ENCODE measurements at regions not wholly inside any gene's neighbourhood (a gene's known extent, or its start where the extent isn't known, plus 50 kb on each side); places are given as distances from the start of the nearest gene placed in this dataset.
A peak's percentile ranks its signal among the peaks of the same experiment; 100 is the strongest.

- H2AFZ ChIP-seq (ENCODE audit: low read depth, low read length), result no peak overlapping the region
- H3K36me3 ChIP-seq (ENCODE audit: control insufficient read depth in 2 of 2, extremely low read depth in 1 of 2, insufficient read depth in 2 of 2, low read length in 2 of 2), result no peaks in the 10 kb centered on the region
- no peaks in the 10 kb centered on the region for H3K9me1 ChIP-seq (replicated peaks; ENCODE audit: control insufficient read depth, extremely low read depth, insufficient read depth, low read length)
- H3K9me3 ChIP-seq (replicated peaks; ENCODE audit: control insufficient read depth, insufficient read depth, low read length), result no peaks in the 10 kb centered on the region
- no peak overlapping the region for H3K27ac ChIP-seq (ENCODE audit: insufficient read depth, low read depth, low read length)
- intact Hi-C loops (cut with micrococcal nuclease) (loop anchor here (2.0 to 5.0 kb wide), 3 partner anchors 778 to 1201 kb away; partner anchors contain the start of gene ST8SIA4), dilution Hi-C loops (cut with MboI; ENCODE audit: extremely low pct_ligation_motif_present, low sequenced_read_pairs) (no loop called here)
- FAIRE-seq (no peak), DNase-seq (ENCODE audit: low read depth, low spot score) (no peak)
- no peaks in the 10 kb centered on the region for H3K27me3 ChIP-seq (ENCODE audit: control insufficient read depth in 2 of 2, insufficient read depth in 2 of 2, low read length in 2 of 2)
- TF ChIP-seq MYC (IDR thresholded peaks at IDR 0.05; ENCODE audit: low read depth, low read length) (no peak), FOS (IDR thresholded peaks at IDR 0.05; ENCODE audit: borderline replicate concordance, insufficient read depth, low read length) (no peak), CTCF (IDR thresholded peaks at IDR 0.05; ENCODE audit: extremely low read depth in 1 of 2, insufficient read depth in 1 of 2, low read depth in 1 of 2, low read length in 2 of 2) (no peak)
- H4K20me1 ChIP-seq (replicated peaks; ENCODE audit: control insufficient read depth, extremely low read depth, insufficient read depth, low read length), result no peaks in the 10 kb centered on the region
- ChIA-PET CTCF (interaction anchor here (0.8 to 2.3 kb wide), 3 partner anchors 8 to 1045 kb away, joined by 3 to 18 read pairs (median 12); no protein-coding TSS in a partner anchor), POLR2A (no interaction called here)
- BruUV-seq (replicated peaks), result no TSS peak
- H3K9ac ChIP-seq (replicated peaks; ENCODE audit: extremely low read depth, insufficient read depth, low read length), result no peak overlapping the region
- no peaks in the 10 kb centered on the region for H3K79me2 ChIP-seq (ENCODE audit: control insufficient read depth, insufficient read depth, low read length)
- no peak overlapping the region for H3K4me3 ChIP-seq (replicated peaks in 1 of 3; ENCODE audit: insufficient read depth in 1 of 3, low read depth in 1 of 3, low read length in 3 of 3)
- no peaks in the 10 kb centered on the region for H3K4me1 ChIP-seq (ENCODE audit: control insufficient read depth, extremely low read depth, insufficient read depth, low read length)
- H3K4me2 ChIP-seq (ENCODE audit: insufficient read depth, low read length), result no peak overlapping the region
These were observed 616.3 kb downstream of the SLCO4C1 start for GRCh38 chr5:101679816-101680215.

GRCh38 chr5:101678481-101679193 is 617.4 kb downstream of the SLCO4C1 start:
- H3K27ac ChIP-seq (ENCODE audit: insufficient read depth, low read depth, low read length), result no peak overlapping the region
- peak overlapping the region; percentile 8 for H3K4me2 ChIP-seq (ENCODE audit: insufficient read depth, low read length)
- ChIA-PET POLR2A (no interaction called here), CTCF (interaction anchor here (0.6 to 2.3 kb wide), 14 partner anchors 9 to 1367 kb away, joined by 3 to 18 read pairs (median 4); partner anchors contain the start of gene ST8SIA4)
- no peaks in the 10 kb centered on the region for H3K9me3 ChIP-seq (replicated peaks; ENCODE audit: control insufficient read depth, insufficient read depth, low read length)
- no peak overlapping the region for H3K9ac ChIP-seq (replicated peaks; ENCODE audit: extremely low read depth, insufficient read depth, low read length)
- H3K79me2 ChIP-seq (ENCODE audit: control insufficient read depth, insufficient read depth, low read length), result no peaks in the 10 kb centered on the region
- H3K36me3 ChIP-seq (ENCODE audit: control insufficient read depth in 2 of 2, extremely low read depth in 1 of 2, insufficient read depth in 2 of 2, low read length in 2 of 2), result no peaks in the 10 kb centered on the region
- H3K27me3 ChIP-seq (ENCODE audit: control insufficient read depth in 2 of 2, insufficient read depth in 2 of 2, low read length in 2 of 2), result no peaks in the 10 kb centered on the region
- no peaks in the 10 kb centered on the region for H3K9me1 ChIP-seq (replicated peaks; ENCODE audit: control insufficient read depth, extremely low read depth, insufficient read depth, low read length)
- DNase-seq (ENCODE audit: low read depth, low spot score) (peak; percentile 71), FAIRE-seq (peak; percentile 76)
- dilution Hi-C loops (cut with MboI; ENCODE audit: extremely low pct_ligation_motif_present, low sequenced_read_pairs), result no loop called here
- intact Hi-C loops (cut with micrococcal nuclease), result loop anchor here (1.0 to 5.0 kb wide), 4 partner anchors 776 to 1248 kb away; partner anchors contain the start of gene ST8SIA4
- TF ChIP-seq EZH2 (IDR thresholded peaks at IDR 0.05; ENCODE audit: borderline replicate concordance, low read depth, low read length, severe bottlenecking) (no peak), CTCF (IDR thresholded peaks at IDR 0.05; ENCODE audit: extremely low read depth in 1 of 2, insufficient read depth in 1 of 2, low read depth in 1 of 2, low read length in 2 of 2) (peak; percentile 82 to 93), JUN (IDR thresholded peaks at IDR 0.05; ENCODE audit: borderline replicate concordance, insufficient read depth, insufficient read length, low read depth) (no peak)
- BruUV-seq (replicated peaks), result no TSS peak
- H3K4me3 ChIP-seq (replicated peaks in 1 of 3; ENCODE audit: insufficient read depth in 1 of 3, low read depth in 1 of 3, low read length in 3 of 3), result no peak overlapping the region
- no peaks in the 10 kb centered on the region for H4K20me1 ChIP-seq (replicated peaks; ENCODE audit: control insufficient read depth, extremely low read depth, insufficient read depth, low read length)
- H3K4me1 ChIP-seq (ENCODE audit: control insufficient read depth, extremely low read depth, insufficient read depth, low read length), result no peaks in the 10 kb centered on the region
- H2AFZ ChIP-seq (ENCODE audit: low read depth, low read length), result peak overlapping the region; percentile 26
